WTC11 (cell line): ENCODE measurements at regions not wholly inside any gene's neighbourhood (a gene's known extent, or its start where the extent isn't known, plus 50 kb on each side); places are given as distances from the start of the nearest gene placed in this dataset.

Source experiments
- ATAC-seq: fragments of 200-7000 bp; cut with Tn5 transposase; 2 replicates; pipeline ENCODE4 v1.10.0; 2021; ENCODE audit warnings: mild to moderate bottlenecking, moderate library complexity
- CTCF ChIA-PET: fragments of 300-600 bp; sonication (Branson Sonifier 250); formaldehyde crosslinking; loops from one replicate; lab custom pipeline; 2021; ENCODE audit warnings: antibody characterized with exemption; lab: Charles Lee
- POLR2A ChIA-PET: fragments of 350-600 bp; sonication (Branson Sonifier 250); formaldehyde crosslinking; loops from one replicate; lab custom pipeline; 2021; ENCODE audit warnings: antibody characterized with exemption; lab: Charles Lee
- DNase-seq: peaks from one replicate; pipeline ENCODE4 v3.0.0; 2021; ENCODE audit warnings: low spot score
- H3K27ac Mint-ChIP-seq: 2 replicates; pipeline ENCODE4 v1.8.0; 2021; ENCODE audit warnings: mixed read lengths
- H3K27me3 Mint-ChIP-seq: 2 replicates; pipeline ENCODE4 v1.8.0; 2021; ENCODE audit warnings: low read depth, mild to moderate bottlenecking, moderate library complexity, mixed read lengths
- H3K36me3 Mint-ChIP-seq: 2 replicates; pipeline ENCODE4 v1.8.0; 2021; ENCODE audit warnings: mixed read lengths
- H3K4me1 Mint-ChIP-seq: 2 replicates; pipeline ENCODE4 v1.8.0; 2022; ENCODE audit warnings: mixed read lengths
- H3K4me3 Mint-ChIP-seq: 2 replicates; pipeline ENCODE4 v1.8.0; 2021; ENCODE audit warnings: mild to moderate bottlenecking, moderate library complexity, mixed read lengths
- H3K9me3 Mint-ChIP-seq: 2 replicates; pipeline ENCODE4 v1.8.0; 2021; ENCODE audit warnings: mixed read lengths
- ESRRA ChIP-seq: sonication (generic); formaldehyde crosslinking; IDR thresholded peaks from 2 replicates; pipeline ENCODE4 v1.8.1; 2022; ENCODE audit warnings: mild to moderate bottlenecking, missing genetic modification reagents, borderline replicate concordance
- FOXP1 ChIP-seq: sonication (generic); formaldehyde crosslinking; IDR thresholded peaks from 2 replicates; pipeline ENCODE4 v1.8.0; 2022; ENCODE audit warnings: missing genetic modification reagents, mild to moderate bottlenecking, moderate library complexity, borderline replicate concordance
- GTF2I ChIP-seq: fragments of 250-450 bp; sonication (Bioruptor Pico); conservative IDR thresholded peaks from 2 replicates; pipeline ENCODE4 v1.4.0; 2021; ENCODE audit warnings: mild to moderate bottlenecking
- NR1H2 ChIP-seq: sonication (generic); formaldehyde crosslinking; IDR thresholded peaks from 2 replicates; pipeline ENCODE4 v1.9.0; 2021; ENCODE audit warnings: mild to moderate bottlenecking, moderate library complexity, missing genetic modification reagents
- NR2C2 ChIP-seq: sonication (generic); formaldehyde crosslinking; IDR thresholded peaks from 2 replicates; pipeline ENCODE4 v1.8.0; 2022; ENCODE audit warnings: mild to moderate bottlenecking, missing genetic modification reagents
- NR3C1 ChIP-seq: sonication (generic); formaldehyde crosslinking; conservative IDR thresholded peaks from 2 replicates; pipeline ENCODE4 v1.8.1; 2023; ENCODE audit warnings: low read depth, mild to moderate bottlenecking, missing genetic modification reagents
- SMAD3 ChIP-seq: sonication (generic); formaldehyde crosslinking; IDR thresholded peaks from 2 replicates; pipeline ENCODE4 v1.8.0; 2022; ENCODE audit warnings: missing genetic modification reagents, mild to moderate bottlenecking, borderline replicate concordance
- SP1 ChIP-seq: sonication (generic); formaldehyde crosslinking; conservative IDR thresholded peaks from 2 replicates; pipeline ENCODE4 v1.8.1; 2022; ENCODE audit warnings: missing genetic modification reagents
- ZNF317 ChIP-seq: sonication (generic); formaldehyde crosslinking; IDR thresholded peaks from 2 replicates; pipeline ENCODE4 v1.8.1; 2023; ENCODE audit warnings: low read depth, mild to moderate bottlenecking, moderate library complexity, missing genetic modification reagents, borderline replicate concordance
- TF ChIP-seq, protein P1 (sequence below): sonication (generic); formaldehyde crosslinking; IDR thresholded peaks from 2 replicates; pipeline ENCODE4 v1.8.0; 2022; ENCODE audit warnings: mild to moderate bottlenecking, missing genetic modification reagents
- TF ChIP-seq, protein P2 (sequence below): sonication (generic); formaldehyde crosslinking; IDR thresholded peaks from 2 replicates; pipeline ENCODE4 v1.8.1; 2022; ENCODE audit warnings: missing genetic modification reagents, borderline replicate concordance
- TF ChIP-seq, protein P3 (sequence below): sonication (generic); formaldehyde crosslinking; IDR thresholded peaks from 2 replicates; pipeline ENCODE4 v1.8.1; 2023; ENCODE audit warnings: mild to moderate bottlenecking, missing genetic modification reagents, moderate library complexity
- TF ChIP-seq, protein P4 (sequence below): sonication (generic); formaldehyde crosslinking; IDR thresholded peaks from 2 replicates; pipeline ENCODE4 v1.8.1; 2022; ENCODE audit warnings: low read depth, missing genetic modification reagents, borderline replicate concordance
- TF ChIP-seq, protein P5 (sequence below): sonication (generic); formaldehyde crosslinking; IDR thresholded peaks from 2 replicates; pipeline ENCODE4 v1.8.0; 2022; ENCODE audit warnings: mild to moderate bottlenecking, missing genetic modification reagents
- TF ChIP-seq, protein P6 (sequence below): sonication (generic); formaldehyde crosslinking; IDR thresholded peaks from 2 replicates; pipeline ENCODE4 v1.8.1; 2023; ENCODE audit warnings: mild to moderate bottlenecking, missing genetic modification reagents
- TF ChIP-seq, protein P7 (sequence below): fragments of 250-450 bp; sonication (Bioruptor Pico); IDR thresholded peaks from 2 replicates; pipeline ENCODE4 v1.9.0; 2021; ENCODE audit warnings: mild to moderate bottlenecking
- TF ChIP-seq, protein P8 (sequence below): sonication (generic); formaldehyde crosslinking; IDR thresholded peaks from 2 replicates; pipeline ENCODE4 v1.8.0; 2022; ENCODE audit warnings: missing genetic modification reagents

DNA sequence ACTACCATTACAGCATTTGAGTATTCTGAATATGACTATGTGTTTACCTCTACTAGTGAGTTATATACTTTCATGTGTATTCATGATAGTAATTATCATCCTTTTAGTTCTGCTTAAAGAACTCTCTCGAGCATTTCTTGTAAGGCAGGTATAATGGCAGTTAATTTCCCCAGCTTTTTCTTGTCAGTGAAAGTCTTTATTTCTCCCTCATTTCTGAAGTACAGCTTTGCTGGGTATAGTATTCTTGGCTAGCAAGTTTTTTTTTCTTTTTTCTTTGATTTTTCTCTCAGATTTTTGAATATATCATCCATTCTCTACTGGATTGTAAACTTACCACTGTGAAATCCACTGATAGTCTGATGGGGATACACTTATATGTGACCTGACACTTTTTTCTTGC, 165.9 kb upstream of the ARHGAP5 start:
- no peak for DNase-seq
- ATAC-seq, result no peak
- no peak overlapping the region for H3K27ac Mint-ChIP-seq
- peaks cover 26% of the 10 kb centered on the region for H3K36me3 Mint-ChIP-seq
- ChIA-PET CTCF (no interaction called here), POLR2A (no interaction called here)
- peaks cover 35% of the 10 kb centered on the region for H3K9me3 Mint-ChIP-seq
- H3K4me1 Mint-ChIP-seq, result no peaks in the 10 kb centered on the region
- H3K27me3 Mint-ChIP-seq, result no peaks in the 10 kb centered on the region
- TF ChIP-seq, protein P1, sequence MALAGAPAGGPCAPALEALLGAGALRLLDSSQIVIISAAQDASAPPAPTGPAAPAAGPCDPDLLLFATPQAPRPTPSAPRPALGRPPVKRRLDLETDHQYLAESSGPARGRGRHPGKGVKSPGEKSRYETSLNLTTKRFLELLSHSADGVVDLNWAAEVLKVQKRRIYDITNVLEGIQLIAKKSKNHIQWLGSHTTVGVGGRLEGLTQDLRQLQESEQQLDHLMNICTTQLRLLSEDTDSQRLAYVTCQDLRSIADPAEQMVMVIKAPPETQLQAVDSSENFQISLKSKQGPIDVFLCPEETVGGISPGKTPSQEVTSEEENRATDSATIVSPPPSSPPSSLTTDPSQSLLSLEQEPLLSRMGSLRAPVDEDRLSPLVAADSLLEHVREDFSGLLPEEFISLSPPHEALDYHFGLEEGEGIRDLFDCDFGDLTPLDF, result no peak
- TF ChIP-seq, protein P2, sequence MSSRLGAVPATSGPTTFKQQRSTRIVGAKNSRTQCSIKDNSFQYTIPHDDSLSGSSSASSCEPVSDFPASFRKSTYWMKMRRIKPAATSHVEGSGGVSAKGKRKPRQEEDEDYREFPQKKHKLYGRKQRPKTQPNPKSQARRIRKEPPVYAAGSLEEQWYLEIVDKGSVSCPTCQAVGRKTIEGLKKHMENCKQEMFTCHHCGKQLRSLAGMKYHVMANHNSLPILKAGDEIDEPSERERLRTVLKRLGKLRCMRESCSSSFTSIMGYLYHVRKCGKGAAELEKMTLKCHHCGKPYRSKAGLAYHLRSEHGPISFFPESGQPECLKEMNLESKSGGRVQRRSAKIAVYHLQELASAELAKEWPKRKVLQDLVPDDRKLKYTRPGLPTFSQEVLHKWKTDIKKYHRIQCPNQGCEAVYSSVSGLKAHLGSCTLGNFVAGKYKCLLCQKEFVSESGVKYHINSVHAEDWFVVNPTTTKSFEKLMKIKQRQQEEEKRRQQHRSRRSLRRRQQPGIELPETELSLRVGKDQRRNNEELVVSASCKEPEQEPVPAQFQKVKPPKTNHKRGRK (CRISPR knock-in tag), result no peak
- no peak for TF ChIP-seq ESRRA
- no peak for TF ChIP-seq NR1H2 (CRISPR knock-in tag)
- TF ChIP-seq SMAD3 (CRISPR knock-in tag), result no peak
- no peak for TF ChIP-seq ZNF317 (CRISPR knock-in tag)
- TF ChIP-seq, protein P3, sequence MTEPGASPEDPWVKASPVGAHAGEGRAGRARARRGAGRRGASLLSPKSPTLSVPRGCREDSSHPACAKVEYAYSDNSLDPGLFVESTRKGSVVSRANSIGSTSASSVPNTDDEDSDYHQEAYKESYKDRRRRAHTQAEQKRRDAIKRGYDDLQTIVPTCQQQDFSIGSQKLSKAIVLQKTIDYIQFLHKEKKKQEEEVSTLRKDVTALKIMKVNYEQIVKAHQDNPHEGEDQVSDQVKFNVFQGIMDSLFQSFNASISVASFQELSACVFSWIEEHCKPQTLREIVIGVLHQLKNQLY (CRISPR knock-in tag), result no peak
- TF ChIP-seq, protein P4, sequence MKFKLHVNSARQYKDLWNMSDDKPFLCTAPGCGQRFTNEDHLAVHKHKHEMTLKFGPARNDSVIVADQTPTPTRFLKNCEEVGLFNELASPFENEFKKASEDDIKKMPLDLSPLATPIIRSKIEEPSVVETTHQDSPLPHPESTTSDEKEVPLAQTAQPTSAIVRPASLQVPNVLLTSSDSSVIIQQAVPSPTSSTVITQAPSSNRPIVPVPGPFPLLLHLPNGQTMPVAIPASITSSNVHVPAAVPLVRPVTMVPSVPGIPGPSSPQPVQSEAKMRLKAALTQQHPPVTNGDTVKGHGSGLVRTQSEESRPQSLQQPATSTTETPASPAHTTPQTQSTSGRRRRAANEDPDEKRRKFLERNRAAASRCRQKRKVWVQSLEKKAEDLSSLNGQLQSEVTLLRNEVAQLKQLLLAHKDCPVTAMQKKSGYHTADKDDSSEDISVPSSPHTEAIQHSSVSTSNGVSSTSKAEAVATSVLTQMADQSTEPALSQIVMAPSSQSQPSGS (CRISPR knock-in tag), result no peak
- TF ChIP-seq SP1 (CRISPR knock-in tag), result no peak
- TF ChIP-seq GTF2I (CRISPR knock-in tag), result no peak
- TF ChIP-seq, protein P5, sequence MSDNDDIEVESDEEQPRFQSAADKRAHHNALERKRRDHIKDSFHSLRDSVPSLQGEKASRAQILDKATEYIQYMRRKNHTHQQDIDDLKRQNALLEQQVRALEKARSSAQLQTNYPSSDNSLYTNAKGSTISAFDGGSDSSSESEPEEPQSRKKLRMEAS (CRISPR knock-in tag), result no peak
- TF ChIP-seq NR2C2 (CRISPR knock-in tag), result no peak
- TF ChIP-seq FOXP1 (CRISPR knock-in tag), result no peak
- no peak for TF ChIP-seq NR3C1 (CRISPR knock-in tag)
- TF ChIP-seq, protein P6, sequence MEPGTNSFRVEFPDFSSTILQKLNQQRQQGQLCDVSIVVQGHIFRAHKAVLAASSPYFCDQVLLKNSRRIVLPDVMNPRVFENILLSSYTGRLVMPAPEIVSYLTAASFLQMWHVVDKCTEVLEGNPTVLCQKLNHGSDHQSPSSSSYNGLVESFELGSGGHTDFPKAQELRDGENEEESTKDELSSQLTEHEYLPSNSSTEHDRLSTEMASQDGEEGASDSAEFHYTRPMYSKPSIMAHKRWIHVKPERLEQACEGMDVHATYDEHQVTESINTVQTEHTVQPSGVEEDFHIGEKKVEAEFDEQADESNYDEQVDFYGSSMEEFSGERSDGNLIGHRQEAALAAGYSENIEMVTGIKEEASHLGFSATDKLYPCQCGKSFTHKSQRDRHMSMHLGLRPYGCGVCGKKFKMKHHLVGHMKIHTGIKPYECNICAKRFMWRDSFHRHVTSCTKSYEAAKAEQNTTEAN (CRISPR knock-in tag), result no peak
- TF ChIP-seq, protein P7, sequence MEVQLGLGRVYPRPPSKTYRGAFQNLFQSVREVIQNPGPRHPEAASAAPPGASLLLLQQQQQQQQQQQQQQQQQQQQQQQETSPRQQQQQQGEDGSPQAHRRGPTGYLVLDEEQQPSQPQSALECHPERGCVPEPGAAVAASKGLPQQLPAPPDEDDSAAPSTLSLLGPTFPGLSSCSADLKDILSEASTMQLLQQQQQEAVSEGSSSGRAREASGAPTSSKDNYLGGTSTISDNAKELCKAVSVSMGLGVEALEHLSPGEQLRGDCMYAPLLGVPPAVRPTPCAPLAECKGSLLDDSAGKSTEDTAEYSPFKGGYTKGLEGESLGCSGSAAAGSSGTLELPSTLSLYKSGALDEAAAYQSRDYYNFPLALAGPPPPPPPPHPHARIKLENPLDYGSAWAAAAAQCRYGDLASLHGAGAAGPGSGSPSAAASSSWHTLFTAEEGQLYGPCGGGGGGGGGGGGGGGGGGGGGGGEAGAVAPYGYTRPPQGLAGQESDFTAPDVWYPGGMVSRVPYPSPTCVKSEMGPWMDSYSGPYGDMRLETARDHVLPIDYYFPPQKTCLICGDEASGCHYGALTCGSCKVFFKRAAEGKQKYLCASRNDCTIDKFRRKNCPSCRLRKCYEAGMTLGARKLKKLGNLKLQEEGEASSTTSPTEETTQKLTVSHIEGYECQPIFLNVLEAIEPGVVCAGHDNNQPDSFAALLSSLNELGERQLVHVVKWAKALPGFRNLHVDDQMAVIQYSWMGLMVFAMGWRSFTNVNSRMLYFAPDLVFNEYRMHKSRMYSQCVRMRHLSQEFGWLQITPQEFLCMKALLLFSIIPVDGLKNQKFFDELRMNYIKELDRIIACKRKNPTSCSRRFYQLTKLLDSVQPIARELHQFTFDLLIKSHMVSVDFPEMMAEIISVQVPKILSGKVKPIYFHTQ (CRISPR knock-in tag), result no peak
- TF ChIP-seq, protein P8, sequence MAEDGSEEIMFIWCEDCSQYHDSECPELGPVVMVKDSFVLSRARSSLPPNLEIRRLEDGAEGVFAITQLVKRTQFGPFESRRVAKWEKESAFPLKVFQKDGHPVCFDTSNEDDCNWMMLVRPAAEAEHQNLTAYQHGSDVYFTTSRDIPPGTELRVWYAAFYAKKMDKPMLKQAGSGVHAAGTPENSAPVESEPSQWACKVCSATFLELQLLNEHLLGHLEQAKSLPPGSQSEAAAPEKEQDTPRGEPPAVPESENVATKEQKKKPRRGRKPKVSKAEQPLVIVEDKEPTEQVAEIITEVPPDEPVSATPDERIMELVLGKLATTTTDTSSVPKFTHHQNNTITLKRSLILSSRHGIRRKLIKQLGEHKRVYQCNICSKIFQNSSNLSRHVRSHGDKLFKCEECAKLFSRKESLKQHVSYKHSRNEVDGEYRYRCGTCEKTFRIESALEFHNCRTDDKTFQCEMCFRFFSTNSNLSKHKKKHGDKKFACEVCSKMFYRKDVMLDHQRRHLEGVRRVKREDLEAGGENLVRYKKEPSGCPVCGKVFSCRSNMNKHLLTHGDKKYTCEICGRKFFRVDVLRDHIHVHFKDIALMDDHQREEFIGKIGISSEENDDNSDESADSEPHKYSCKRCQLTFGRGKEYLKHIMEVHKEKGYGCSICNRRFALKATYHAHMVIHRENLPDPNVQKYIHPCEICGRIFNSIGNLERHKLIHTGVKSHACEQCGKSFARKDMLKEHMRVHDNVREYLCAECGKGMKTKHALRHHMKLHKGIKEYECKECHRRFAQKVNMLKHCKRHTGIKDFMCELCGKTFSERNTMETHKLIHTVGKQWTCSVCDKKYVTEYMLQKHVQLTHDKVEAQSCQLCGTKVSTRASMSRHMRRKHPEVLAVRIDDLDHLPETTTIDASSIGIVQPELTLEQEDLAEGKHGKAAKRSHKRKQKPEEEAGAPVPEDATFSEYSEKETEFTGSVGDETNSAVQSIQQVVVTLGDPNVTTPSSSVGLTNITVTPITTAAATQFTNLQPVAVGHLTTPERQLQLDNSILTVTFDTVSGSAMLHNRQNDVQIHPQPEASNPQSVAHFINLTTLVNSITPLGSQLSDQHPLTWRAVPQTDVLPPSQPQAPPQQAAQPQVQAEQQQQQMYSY, result no peak
- no peak overlapping the region for H3K4me3 Mint-ChIP-seq
